HG02610 (cell line): ENCODE measurements at regions not wholly inside any gene's neighbourhood (a gene's known extent, or its start where the extent isn't known, plus 50 kb on each side); places are given as distances from the start of the nearest gene placed in this dataset.

Source experiments
- ATAC-seq: cut with Tn5 transposase; IDR thresholded peaks from one replicate; pipeline ENCODE4 v1.9.1; 2021; ENCODE audit warnings: mild to moderate bottlenecking, moderate library complexity; ENCODE audit not compliant: unreplicated experiment

DNA sequence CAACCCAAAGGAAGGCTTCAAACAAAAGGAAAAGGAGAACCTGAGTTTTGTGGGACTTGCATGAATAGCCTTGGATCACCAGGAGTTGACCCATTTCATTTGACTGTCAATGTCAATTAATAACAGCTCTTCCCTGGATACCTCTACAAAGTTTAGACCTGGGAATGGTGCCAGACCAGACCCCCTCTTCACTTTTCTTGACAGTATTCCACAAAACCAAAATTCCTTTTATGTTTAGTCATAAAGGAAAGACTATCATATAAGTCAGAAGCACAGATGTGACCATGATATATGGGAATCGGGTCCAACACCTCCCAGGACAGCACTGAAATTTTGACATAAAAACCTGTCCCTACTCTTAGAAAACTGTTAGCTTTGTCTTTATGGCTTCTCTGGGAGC is 191.8 kb downstream of the LYPLAL1 start:
- ATAC-seq, result no peak

DNA sequence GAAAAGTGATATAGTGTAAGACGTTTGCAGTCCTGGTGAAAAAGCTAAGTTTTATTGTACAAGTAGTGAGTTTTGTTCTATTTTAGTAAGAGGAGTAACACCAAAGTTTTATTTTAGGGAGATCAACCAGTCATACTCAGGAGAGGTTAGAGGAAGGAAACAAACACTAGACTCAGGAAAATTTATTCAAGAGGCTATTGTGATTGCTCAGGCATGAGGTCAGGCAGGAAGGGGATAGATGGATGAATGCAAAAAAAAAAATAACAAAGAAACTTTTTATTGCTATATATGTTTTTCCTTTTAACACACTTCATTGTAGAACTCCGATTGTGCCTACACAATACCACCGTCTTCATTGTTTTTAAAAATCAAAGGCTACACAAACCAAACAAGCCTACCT is 189.0 kb downstream of the LYPLAL1 start:
- ATAC-seq, result no peak

DNA sequence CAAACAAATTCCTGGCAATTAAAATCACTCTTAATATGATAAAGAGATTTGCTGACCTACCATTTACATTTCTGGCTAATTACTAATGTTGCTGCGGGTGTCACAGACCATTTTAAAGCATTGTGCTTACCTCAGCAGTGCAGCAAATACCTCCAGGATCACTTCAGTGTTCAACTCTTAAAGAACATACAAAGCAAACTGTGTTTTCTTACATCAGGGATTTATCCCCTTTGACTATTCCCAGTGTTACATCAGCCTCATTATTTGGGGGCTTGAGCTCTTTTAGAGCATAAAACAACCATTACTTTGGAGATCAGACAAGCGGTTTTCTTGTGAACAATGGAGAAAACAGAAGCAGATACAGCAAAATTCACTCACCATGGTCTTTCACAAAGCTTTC is 185.4 kb downstream of the LYPLAL1 start:
- ATAC-seq, result no peak

DNA sequence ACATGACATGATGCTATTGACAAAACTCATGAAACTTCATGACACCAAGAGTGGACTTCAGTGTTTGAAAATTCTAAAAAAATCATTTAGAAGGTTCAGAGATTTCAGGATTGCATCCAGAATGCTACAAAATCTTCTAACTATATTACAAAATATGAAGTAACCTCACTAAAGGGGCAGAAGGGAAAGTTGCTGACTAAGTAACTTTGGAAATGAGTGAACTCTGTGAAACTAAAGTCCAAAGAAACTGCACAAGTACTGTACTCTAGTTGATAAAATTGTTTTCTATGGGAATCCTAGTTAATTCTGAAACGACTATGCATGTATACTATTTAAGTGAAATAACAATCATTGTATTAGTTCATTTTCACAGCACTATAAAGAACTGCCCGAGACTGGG is 184.4 kb downstream of the LYPLAL1 start:
- no peak for ATAC-seq

DNA sequence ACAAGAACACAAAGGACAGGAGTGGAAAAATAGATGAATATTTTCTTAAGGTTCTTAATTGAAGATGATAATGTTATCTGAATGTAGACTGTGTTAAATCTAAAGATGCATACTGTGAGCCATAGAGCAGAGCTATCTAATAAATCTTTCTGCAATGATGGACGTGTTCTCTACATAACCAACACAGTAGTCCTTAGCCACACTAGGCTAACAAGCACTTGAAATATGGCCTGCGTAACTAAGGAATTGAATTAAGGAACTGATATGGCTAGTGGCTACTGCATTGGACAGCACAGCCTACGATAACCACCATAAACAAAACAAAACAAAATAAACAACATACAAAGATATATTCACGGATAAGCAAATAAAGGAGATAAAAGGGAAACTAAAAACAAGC is 181.3 kb downstream of the LYPLAL1 start:
- no peak for ATAC-seq

DNA sequence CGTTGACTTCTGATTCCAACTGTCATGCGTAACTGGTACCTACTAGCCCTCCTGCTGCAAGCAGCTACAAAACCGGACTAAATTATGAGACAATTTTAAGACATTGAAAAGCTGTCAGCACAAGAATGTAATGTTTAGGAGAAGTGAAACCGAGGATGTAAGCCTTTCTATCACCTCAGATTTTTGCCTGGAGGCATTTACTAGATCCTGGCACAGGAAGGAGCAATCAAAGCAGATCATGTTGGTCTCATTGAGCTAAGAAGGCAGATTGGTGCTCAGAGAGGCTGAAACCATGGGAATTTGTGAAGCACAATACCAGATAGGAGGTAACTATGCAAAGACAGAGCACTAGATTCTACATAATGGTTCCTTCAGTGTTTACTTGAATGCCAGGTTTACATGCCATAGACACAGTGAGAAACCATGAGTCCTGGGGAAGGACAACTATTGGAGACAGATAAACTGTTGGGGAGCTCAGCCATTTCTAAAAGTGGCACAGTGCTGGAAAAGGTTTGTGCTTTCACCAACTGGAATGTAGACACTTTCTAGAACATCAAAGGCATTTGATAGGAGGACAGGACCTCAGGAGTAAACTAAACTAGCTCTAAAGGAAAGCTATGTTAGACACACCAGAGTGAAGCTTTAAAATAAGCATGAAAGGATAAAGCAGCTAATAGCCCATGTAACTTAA is 179.4 kb downstream of the LYPLAL1 start:
- ATAC-seq, result no peak

DNA sequence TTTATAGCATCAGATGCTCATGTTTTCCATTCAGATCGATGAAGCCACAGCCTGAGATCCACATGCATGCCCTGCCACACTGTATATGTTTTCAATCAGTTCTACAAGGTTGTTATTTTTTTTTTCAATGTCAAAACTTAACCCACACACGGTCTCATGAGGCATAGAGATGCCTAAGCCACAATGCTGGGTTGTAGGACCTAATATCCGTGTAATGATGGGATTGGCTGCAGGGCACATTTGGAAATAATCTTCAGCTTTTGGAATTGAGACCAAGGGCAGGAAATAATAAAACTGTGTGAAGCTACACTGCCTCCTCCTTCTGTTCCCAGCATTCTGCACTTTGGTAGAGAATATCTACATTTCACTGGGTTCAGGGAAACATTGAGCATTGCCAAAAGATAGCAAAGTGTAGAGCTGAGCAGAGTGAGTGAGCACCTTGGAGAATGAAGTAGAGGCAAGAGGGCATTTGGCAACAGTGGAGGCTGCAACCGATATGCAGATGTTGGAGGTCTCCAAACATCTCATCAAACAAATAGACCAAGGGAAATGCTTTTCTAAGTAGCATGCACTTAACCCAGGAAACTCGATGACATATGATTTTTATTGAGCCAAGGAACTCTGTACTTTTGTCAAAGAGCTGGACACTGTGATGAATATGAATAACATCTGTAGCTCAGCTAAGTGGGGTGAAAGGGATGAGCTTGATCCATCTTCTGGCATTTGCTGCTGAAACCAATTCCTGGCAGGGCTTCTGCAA is 176.7 kb downstream of the LYPLAL1 start:
- ATAC-seq, result no peak

DNA sequence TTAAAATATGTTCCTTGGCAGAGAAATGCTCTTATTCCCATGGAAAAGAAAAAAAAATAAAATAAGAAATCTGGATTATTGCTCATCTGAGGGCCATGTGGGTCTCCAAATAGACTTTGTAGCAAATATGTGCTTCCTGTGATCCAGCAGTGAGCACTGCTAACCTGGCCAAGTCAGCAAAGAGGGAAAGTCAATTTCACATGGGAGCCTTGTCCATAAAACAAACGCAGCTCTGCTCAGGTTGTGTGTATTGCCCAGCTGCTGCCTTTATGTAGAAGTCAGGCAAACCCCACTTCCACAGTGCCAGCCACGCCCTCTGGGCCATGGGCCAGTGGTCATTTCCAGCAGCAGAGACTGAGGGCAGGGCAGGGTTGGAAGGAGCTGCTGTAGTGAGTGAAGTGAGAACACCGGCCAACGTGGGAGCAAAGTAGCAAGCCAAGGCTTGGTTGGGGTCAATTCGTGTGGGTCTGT is 174.3 kb downstream of the LYPLAL1 start:
- ATAC-seq, result no peak

DNA sequence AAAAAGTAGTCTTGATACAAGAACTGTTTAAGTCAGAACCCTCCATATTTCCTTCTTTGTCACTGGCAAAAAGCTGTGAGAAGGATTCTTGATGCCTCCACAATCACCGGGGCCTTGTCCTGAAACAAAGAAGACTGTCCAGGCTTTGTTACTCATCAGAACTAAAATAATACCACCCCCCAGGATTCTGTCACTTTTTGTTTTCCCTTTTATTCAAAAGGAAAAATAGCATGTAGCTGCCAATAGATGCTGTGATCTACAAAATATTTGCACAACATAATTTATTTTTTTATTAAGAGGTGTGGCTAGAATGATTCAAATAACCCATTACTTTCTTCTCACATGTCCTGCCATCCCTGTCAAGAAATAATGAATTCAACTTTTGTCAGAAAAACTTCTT is 173.7 kb downstream of the LYPLAL1 start:
- ATAC-seq, result no peak

DNA sequence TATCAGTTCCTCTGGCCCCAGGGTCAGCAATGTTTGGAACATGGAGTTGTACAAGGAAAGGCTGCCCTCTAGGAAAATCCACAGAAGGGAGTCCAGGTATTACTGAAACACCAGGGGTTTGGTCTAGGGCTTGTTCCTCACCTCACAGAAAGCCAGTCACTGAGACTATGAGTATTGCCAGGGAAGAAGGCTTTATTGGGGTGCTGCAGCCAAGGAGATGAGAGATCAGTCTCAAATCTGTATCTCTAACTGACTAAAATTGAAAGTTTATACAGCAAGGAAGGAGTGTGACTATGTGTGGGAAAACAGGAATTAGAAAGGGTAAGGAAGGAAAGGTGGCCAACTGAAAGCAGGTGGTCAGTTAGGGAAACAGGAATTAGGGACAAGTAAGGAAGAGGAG is 172.3 kb downstream of the LYPLAL1 start:
- ATAC-seq, result no peak

DNA sequence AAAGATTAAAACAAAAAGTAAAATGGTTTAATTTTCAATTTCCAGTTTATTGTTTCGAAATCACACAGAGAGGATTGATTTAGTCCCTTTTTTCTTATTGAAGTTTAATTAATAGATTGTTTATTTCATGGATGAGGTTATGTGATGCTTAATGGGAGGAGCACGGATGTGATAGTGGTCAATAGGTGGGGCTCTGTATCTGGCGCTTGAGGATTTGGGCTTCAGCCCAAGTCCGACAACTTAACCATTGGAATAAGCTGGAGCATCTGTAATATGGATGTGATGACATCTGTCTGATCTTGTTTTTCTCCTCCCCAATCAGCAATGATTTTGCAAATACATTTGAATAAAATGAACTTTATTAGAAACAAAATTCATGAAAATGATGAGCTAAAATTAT is 169.2 kb downstream of the LYPLAL1 start:
- no peak for ATAC-seq

DNA sequence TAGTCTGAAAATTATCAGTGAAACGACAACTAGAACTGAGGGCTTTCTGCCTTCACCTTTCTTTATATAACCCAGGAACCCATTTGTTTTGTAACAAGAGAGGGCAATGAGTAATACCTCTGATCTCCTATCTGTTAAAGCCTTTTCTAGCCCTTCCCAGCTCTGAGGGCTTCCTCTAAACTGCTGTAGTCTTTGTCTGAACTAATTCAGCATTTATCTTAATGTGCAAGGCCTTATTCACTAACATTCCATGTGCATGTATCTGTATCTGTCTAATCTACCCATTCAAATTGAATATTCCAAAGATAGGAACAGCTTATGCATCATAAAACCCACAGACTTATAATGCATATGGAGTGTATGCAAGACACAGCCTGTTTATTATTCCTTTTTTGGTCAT is 167.1 kb downstream of the LYPLAL1 start:
- ATAC-seq, result no peak

DNA sequence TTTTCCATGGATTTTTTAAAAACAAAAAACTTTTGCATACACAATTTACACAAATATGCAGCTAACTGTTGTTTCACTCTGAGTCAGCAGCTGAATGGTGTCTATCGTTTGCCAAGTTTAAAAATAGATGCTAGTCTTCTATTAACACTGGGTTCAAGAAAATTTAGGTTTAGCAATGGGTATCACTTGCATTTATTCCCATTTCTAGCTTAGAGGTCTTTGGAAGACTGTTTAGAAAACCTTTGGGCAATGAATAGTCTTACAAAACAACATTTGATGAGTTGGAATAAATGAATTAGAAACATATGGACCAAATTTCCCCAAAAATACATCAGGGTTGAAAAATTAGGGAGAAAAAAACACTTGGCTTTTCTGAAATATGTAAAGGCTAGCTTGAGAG is 165.8 kb downstream of the LYPLAL1 start:
- ATAC-seq, result no peak

DNA sequence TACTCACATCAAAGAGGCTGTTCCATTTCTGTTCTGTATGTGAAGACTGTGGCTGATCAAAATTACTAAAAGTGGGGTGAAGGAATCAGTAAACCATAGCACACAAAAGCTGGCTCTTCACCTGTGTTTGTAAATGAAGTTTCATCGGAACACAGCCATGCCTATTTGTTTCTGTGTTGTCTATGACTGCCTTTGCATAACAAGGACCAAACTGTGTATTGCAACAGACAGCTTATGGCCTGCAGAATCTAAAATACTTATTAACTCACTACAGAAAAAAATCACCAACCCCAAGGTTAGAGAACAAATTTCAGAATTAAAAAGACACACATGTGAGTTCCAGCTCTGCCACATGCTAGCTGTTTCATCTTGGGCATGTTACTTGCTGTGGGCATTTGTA is 163.9 kb downstream of the LYPLAL1 start:
- ATAC-seq, result no peak

DNA sequence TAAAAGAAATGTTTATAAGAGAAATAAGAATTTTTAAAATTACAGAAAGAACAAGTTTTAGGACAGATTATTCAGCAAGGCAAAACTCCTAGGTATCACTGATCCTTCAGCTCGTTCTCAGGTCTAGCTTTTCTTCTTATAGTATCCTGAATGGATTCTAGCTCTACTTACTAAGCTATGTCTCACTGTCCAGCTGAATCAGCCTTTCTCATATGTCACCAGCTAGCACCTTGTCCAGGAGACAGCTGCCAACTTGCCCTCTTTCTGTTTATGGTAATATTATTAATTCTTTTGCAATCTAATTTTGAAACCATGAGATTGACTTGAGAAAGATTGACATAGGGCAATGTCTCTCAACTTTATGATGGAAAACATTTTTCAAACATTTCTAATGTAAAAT is 159.9 kb downstream of the LYPLAL1 start:
- no peak for ATAC-seq

DNA sequence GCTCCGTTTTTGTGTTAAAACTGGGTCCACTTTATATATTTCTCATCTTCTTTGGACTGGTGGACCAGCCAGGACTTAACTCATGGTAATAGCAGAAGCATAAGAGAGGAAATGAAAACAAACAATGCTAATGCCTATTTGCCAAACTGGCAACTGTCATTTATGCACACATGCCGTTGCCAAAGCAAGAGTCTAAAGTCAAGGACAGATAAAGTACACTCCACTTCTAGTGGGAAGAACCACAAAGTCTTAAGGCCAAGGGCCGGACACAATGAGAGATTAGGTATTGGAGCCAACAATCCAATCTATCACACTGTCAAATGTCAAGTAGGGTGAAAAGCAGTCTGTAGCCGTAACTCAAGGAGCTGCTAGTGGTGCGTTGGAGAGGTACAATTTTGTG is 157.7 kb downstream of the LYPLAL1 start:
- no peak for ATAC-seq

DNA sequence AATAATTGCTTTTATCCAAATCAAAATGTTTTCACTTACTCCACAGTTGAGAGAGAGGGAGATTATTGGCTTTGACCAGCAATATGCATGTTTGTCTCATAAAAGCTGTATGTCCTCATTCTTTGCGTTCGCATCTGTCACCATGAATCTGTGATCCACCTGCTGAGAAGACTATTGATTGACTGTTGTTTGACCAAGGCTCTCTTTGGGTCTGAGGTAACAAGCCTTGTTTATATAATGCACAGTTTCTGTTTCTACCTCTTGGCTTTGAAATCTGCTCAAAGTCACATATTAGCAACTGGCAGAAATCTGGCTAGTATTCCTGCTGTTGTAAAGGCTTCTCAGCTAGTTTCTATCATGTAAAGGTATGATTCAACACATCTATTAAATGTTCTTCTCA is 157.0 kb downstream of the LYPLAL1 start:
- no peak for ATAC-seq

DNA sequence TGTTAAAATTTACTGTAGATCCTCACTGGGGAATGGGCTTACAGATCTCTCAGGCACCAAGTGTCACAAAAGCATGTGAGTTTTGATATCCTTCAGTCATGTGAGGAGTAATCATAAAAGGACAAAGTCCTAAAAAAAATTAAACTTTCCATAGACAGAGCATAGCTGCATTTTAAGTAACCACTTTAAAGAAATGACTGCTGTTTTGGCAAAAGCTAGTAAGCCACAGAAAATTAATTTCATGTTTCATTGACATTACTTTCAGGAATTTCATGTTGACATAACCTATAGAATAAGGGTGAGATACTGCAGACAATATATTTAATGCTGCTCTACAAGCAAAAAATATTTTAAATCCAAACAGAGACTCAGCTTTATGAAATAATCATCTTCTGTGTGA is 156.3 kb downstream of the LYPLAL1 start:
- no peak for ATAC-seq

DNA sequence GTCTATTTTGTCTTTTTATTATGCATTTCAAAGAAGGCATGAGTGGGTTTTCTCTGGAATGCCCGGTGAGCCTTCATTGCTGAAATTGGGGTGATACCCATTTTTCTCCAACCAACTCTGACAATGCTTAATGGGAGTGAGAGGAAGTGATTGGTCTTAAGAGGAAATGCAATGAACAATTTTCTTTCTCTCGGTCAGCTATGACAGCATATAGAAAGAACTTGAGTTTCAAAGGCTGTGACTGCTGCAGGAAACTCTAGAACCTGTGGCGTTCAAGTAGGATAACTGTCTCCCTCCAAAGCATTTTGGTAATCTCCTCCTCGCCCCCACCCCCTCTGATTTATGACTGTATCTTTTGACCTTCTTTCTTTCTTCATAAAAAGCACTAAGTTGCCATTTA is 155.9 kb downstream of the LYPLAL1 start:
- no peak for ATAC-seq

DNA sequence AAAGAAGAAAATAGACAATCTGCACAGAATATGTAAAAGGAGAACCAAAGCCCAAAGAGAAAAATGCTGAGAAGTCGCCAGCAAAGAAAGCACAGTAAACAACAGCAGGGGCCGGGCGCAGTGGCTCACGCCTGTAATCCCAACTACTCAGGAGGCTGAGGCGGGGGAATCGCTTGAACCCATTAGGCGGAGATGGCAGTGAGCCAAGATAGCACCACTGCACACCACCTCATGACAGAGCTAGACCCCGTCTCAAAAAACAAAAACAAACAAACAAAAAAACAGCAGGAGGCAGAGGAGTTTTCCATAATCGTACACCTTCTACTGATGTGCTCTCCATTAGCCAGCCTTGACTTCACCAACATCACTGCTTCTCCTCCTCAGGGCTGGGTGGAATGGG is 153.2 kb downstream of the LYPLAL1 start:
- ATAC-seq, result no peak

DNA sequence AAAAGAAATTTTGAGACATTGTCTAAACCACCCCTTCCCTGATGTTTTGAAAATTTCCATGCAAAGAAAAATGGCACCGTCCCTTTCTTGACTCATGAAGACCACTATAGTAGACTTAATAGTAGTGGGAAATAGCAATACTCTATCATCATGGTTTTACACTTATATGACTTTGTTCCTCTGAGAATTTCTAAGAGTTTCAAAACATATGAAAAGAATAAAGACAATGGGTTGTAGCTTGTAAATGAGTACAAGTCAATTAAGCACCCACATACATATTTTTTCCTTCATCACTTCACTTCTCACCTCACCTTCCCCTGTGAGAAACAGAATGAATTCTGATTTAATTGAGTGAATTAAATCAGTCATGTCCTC is 151.7 kb downstream of the LYPLAL1 start:
- ATAC-seq, result no peak

DNA sequence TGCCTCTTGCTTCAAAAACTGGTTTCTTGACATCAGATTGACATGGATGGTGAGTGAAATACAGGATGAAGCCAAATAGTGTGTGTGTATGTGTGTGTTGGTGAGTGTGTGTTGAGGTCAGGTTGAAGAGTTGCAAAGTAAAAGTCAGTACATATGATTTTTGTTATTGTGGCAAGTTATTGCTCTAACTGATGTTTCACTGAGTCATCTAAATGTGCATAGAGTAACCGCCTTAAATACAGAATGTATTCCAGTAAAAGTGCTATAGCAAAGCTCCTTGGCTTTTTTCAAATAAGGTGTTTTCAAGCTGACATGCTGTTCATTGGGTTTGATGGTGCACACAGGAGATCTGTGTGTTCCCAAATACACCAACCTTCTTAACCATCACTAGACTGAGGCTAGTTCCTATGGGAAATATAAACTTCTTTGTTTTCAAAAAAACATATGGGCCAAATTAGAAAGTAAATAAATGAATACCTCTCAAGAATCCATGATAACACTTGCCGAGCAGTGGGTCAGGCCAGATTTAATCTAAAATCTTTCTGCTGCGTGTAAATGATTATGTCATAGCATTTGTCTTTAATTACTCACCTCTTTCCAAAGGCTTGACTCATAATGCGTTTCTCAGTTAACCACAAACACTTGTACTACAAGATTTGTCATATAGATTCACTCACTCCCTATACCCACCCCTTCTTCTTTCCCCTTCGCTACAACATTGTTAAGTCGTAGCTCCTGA is 151.1 kb downstream of the LYPLAL1 start:
- ATAC-seq, result no peak
